HepG2 (cell line): ENCODE measurements at regions not wholly inside any gene's neighbourhood (a gene's known extent, or its start where the extent isn't known, plus 50 kb on each side); places are given as distances from the start of the nearest gene placed in this dataset.

ENCODE experiments used
- ATAC-seq: fragments of 200-7000 bp; cut with Tn5 transposase; 3 replicates; pipeline ENCODE4 v1.9.1; 2020; ENCODE audit warnings: mild to moderate bottlenecking, moderate library complexity
- BruUV-seq: library from RNA; stranded (reverse); fragments of 400-500 nt; replicated peaks from 2 replicates; lab custom pipeline; 2021; lab: Mats Ljungman, UMichigan
- CTCF ChIA-PET: fragments of 300-600 bp; formaldehyde crosslinking; extraction: SDS; loops from one replicate; lab custom pipeline; 2021; ENCODE audit warnings: low total read pairs, inconsistent platforms, low intra/inter-chr PET ratio; lab: Yijun Ruan, JAX
- POLR2A ChIA-PET: fragments of 350-600 bp; sonication (Branson Sonifier 250); formaldehyde crosslinking; loops from one replicate; lab custom pipeline; 2020; ENCODE audit warnings: antibody characterized with exemption, inconsistent platforms; lab: Yijun Ruan, JAX
- DNase-seq: peaks from one replicate; pipeline ENCODE4 v3.0.0-alpha.2; 2015; ENCODE audit warnings: low spot score
- FAIRE-seq: peaks from 3 replicates; lab custom pipeline; 2011; peaks lifted over from hg19 to GRCh38; lab: Jason Lieb, UNC
- H2AFZ ChIP-seq: one replicate; pipeline ENCODE4 v1.6.1; 2011; ENCODE audit warnings: low read length, inconsistent platforms
- H3K27ac ChIP-seq: fragments of 300-600 bp; 3 replicates; pipeline ENCODE4 v1.8.0; 2011; ENCODE audit warnings: mixed run types, mild to moderate bottlenecking, mixed read lengths, low read length, inconsistent platforms; ENCODE audit not compliant: insufficient read depth; ENCODE audit errors: extremely low read length
- H3K27me3 ChIP-seq, 2 experiments: fragments of 200-600 bp in 1 of 2; 2 replicates in 1 of 2; 3 replicates in 1 of 2; pipeline versions ENCODE4 v1.6.0 to v1.8.0; 2011; ENCODE audit warnings: low read length in 2 of 2, mild to moderate bottlenecking in 2 of 2, moderate library complexity in 2 of 2, inconsistent platforms in 1 of 2; ENCODE audit not compliant: insufficient read depth in 2 of 2, control insufficient read depth in 1 of 2
- H3K36me3 ChIP-seq, 2 experiments: fragments of 200-600 bp in 1 of 2; replicated peaks in 1 of 2; 2 replicates in 1 of 2; 3 replicates in 1 of 2; pipeline versions ENCODE4 v1.5.1 to v1.8.0; 2011; ENCODE audit warnings: low read length in 2 of 2, inconsistent platforms in 1 of 2; ENCODE audit not compliant: insufficient read depth in 2 of 2, control insufficient read depth in 1 of 2
- H3K4me1 ChIP-seq: 2 replicates; pipeline ENCODE4 v1.5.1; 2012; ENCODE audit warnings: low read length, inconsistent platforms; ENCODE audit not compliant: insufficient read depth
- H3K4me2 ChIP-seq: 2 replicates; pipeline ENCODE4 v1.6.0; 2011; ENCODE audit warnings: low read depth, low read length, inconsistent platforms
- H3K4me3 ChIP-seq, 3 experiments: fragments of 200-600 bp in 1 of 3; sonication (generic), shearing (Covaris generic) in 1 of 3; replicated peaks in 1 of 3; 2 replicates each; pipeline ENCODE4 v1.5.1; 2011 to 2016; ENCODE audit warnings: low read length in 3 of 3, inconsistent platforms in 2 of 3, low read depth in 2 of 3, mild to moderate bottlenecking in 2 of 3, control low read depth in 1 of 3, mixed read lengths in 1 of 3; ENCODE audit not compliant: insufficient read depth in 1 of 3
- H3K79me2 ChIP-seq: one replicate; pipeline ENCODE4 v1.6.1; 2011; ENCODE audit warnings: low read length, inconsistent platforms; ENCODE audit not compliant: insufficient read depth
- H3K9ac ChIP-seq: 2 replicates; pipeline ENCODE4 v1.6.0; 2011; ENCODE audit warnings: mild to moderate bottlenecking, low read depth, low read length, inconsistent platforms; ENCODE audit not compliant: insufficient read depth
- H3K9me3 ChIP-seq: 2 replicates; pipeline ENCODE4 v1.5.1; 2012; ENCODE audit warnings: mild to moderate bottlenecking, low read length
- H4K20me1 ChIP-seq: 2 replicates; pipeline ENCODE4 v1.6.0; 2011; ENCODE audit warnings: inconsistent platforms, mild to moderate bottlenecking, low read length, moderate library complexity; ENCODE audit not compliant: insufficient read depth
- ASH2L ChIP-seq: fragments of 300-600, 200-600 bp; sonication (generic); IDR thresholded peaks from 2 replicates; pipeline ENCODE4 v1.7.0; 2017; ENCODE audit warnings: low read depth, mild to moderate bottlenecking, moderate library complexity, mixed read lengths, low read length; ENCODE audit not compliant: insufficient read length
- KLF12 ChIP-seq: sonication (generic); formaldehyde crosslinking; IDR thresholded peaks from 2 replicates; pipeline ENCODE4 v1.4.0; 2020; ENCODE audit warnings: missing genetic modification reagents, borderline replicate concordance
- ZBTB1 ChIP-seq: sonication (generic); formaldehyde crosslinking; IDR thresholded peaks from 2 replicates; pipeline ENCODE4 v1.4.0; 2020; ENCODE audit warnings: missing genetic modification reagents, borderline replicate concordance
- ZNF17 ChIP-seq: sonication (generic); formaldehyde crosslinking; IDR thresholded peaks from 2 replicates; pipeline ENCODE4 v1.5.0; 2020; ENCODE audit warnings: mild to moderate bottlenecking, missing genetic modification reagents
- ZNF343 ChIP-seq: sonication (generic); formaldehyde crosslinking; IDR thresholded peaks from 2 replicates; pipeline ENCODE4 v1.4.0; 2020; ENCODE audit warnings: mild to moderate bottlenecking, missing genetic modification reagents
- ZNF546 ChIP-seq: sonication (generic); formaldehyde crosslinking; conservative IDR thresholded peaks from 2 replicates; pipeline ENCODE4 v1.8.1; 2023; ENCODE audit warnings: mild to moderate bottlenecking, missing genetic modification reagents
- ZNF576 ChIP-seq: sonication (generic); formaldehyde crosslinking; IDR thresholded peaks from 2 replicates; pipeline ENCODE4 v1.4.0; 2020; ENCODE audit warnings: mild to moderate bottlenecking, missing genetic modification reagents
- WGBS: methylation state at CpG from one replicate; pipeline ENCODE4 v1.1.6; 2017; ENCODE audit warnings: low lambda C conversion rate; 5-methylcytosine and 5-hydroxymethylcytosine counted together
- in situ Hi-C: cut with HindIII; loops from 2 replicates; pipeline ENCODE4 v1.10.0; 2017; ENCODE audit warnings: low pct_unique_long_range_greater_than_20kb; ENCODE audit not compliant: extremely low pct_ligation_motif_present
- intact Hi-C: fragments of 100-400 bp; cut with micrococcal nuclease; formaldehyde crosslinking; loops from one replicate; pipeline ENCODE4 v1.10.0; 2022; ENCODE audit not compliant: unreplicated experiment
- TF ChIP-seq, protein P1 (sequence below): sonication (generic); formaldehyde crosslinking; IDR thresholded peaks from 2 replicates; pipeline ENCODE4 v1.5.1; 2020; ENCODE audit warnings: missing genetic modification reagents, mild to moderate bottlenecking, borderline replicate concordance
- TF ChIP-seq, protein P2 (sequence below): IDR thresholded peaks from 2 replicates; pipeline ENCODE4 v1.6.1; 2016; ENCODE audit warnings: control low read depth
- TF ChIP-seq, protein P3 (sequence below): sonication (generic); formaldehyde crosslinking; IDR thresholded peaks from 2 replicates; pipeline ENCODE4 v1.4.0; 2020; ENCODE audit warnings: missing genetic modification reagents, borderline replicate concordance
- TF ChIP-seq, protein P4 (sequence below): IDR thresholded peaks from 2 replicates; pipeline ENCODE4 v1.6.1; 2016; ENCODE audit warnings: missing compliant biosample characterization, missing genetic modification reagents, borderline replicate concordance

DNA sequence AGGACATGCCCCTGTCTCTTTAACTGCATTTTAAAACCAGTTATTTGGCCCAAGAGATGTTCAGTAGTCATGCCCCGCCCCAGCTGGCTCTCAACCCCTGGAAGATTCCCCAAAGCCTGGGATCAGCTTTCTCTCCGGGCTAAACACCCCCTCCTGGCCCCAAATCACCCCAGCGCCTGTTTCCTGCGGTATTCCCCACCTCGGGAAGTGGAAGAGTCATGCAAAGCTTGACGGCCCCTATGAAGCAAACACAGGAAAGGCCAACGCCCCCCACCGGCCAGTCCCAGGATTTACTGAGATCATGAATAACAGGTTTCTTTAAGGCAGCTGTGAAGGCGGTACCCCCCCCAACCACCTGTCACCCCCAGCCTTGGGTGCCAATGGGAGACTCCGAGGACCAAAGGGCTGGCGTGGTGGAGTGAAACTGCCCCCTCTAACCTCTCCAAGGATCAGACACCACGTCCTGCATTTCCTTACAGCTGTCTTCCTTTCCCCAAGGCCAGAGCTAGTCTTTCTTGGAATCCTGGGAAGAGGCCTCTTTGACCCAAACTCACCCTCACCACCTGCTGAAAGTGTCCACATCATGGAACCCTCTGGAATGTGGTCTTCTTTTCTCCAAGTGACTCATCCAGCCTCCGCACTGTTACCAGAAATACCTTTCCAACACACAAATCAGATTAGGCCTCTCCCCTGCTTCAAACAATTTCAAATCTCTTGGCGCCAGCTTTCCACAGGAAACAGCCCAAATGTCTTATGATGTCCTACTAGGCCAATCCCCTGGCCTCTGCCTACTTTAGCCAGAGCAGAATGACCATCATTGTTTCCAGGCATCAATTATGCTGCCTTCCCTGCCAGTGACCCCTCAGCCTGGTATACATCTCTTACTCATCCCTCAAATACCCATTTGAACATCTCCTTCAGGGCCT lies 301.5 kb downstream of the ZEB1 start (continued):
- TF ChIP-seq ZNF343 (CRISPR knock-in tag), result no peak
- TF ChIP-seq, protein P1, sequence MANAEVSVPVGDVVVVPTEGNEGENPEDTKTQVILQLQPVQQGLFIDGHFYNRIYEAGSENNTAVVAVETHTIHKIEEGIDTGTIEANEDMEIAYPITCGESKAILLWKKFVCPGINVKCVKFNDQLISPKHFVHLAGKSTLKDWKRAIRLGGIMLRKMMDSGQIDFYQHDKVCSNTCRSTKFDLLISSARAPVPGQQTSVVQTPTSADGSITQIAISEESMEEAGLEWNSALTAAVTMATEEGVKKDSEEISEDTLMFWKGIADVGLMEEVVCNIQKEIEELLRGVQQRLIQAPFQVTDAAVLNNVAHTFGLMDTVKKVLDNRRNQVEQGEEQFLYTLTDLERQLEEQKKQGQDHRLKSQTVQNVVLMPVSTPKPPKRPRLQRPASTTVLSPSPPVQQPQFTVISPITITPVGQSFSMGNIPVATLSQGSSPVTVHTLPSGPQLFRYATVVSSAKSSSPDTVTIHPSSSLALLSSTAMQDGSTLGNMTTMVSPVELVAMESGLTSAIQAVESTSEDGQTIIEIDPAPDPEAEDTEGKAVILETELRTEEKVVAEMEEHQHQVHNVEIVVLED (CRISPR knock-in tag), result no peak
- TF ChIP-seq, all 625 proteins: peak for 3

- Histone ChIP-seq H3K79me2 (no peaks in the 10 kb centered on the region), H3K27ac (no peak overlapping the region), H3K9me3 (peaks cover 10% of the 10 kb centered on the region; the same call in 1 of the 2 replicates), H3K4me3 (no peak overlapping the region), H3K4me1 (0 out of 2 replicates have a peak, but pooled peaks cover 7% of the 10 kb centered on the region), H3K4me2 (no peak overlapping the region), H3K9ac (no peak overlapping the region), H3K27me3 (no peaks in the 10 kb centered on the region; a peak in 1 of 5 replicates), H2AFZ (no peak overlapping the region), H3K36me3 (no peaks in the 10 kb centered on the region), H4K20me1 (no peaks in the 10 kb centered on the region)
- ATAC-seq, result no peak
- DNase-seq, result no peak
- 41% methylated on average over 6 of the region's 8 CpGs for WGBS
- BruUV-seq, result no TSS peak
- intact Hi-C loops (no loop called here), in situ Hi-C loops (no loop called here)
- no peak for FAIRE-seq
- ChIA-PET POLR2A (no interaction called here), CTCF (no interaction called here)
- TF ChIP-seq ZBTB1 (CRISPR knock-in tag), result no peak
- no peak for TF ChIP-seq ZNF576 (CRISPR knock-in tag)
- TF ChIP-seq, protein P2, sequence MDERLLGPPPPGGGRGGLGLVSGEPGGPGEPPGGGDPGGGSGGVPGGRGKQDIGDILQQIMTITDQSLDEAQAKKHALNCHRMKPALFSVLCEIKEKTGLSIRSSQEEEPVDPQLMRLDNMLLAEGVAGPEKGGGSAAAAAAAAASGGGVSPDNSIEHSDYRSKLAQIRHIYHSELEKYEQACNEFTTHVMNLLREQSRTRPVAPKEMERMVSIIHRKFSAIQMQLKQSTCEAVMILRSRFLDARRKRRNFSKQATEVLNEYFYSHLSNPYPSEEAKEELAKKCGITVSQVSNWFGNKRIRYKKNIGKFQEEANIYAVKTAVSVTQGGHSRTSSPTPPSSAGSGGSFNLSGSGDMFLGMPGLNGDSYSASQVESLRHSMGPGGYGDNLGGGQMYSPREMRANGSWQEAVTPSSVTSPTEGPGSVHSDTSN, result no peak
- TF ChIP-seq KLF12 (CRISPR knock-in tag), result no peak
- no peak for TF ChIP-seq ZNF17 (CRISPR knock-in tag)
- TF ChIP-seq ASH2L, result no peak
- TF ChIP-seq, protein P3, sequence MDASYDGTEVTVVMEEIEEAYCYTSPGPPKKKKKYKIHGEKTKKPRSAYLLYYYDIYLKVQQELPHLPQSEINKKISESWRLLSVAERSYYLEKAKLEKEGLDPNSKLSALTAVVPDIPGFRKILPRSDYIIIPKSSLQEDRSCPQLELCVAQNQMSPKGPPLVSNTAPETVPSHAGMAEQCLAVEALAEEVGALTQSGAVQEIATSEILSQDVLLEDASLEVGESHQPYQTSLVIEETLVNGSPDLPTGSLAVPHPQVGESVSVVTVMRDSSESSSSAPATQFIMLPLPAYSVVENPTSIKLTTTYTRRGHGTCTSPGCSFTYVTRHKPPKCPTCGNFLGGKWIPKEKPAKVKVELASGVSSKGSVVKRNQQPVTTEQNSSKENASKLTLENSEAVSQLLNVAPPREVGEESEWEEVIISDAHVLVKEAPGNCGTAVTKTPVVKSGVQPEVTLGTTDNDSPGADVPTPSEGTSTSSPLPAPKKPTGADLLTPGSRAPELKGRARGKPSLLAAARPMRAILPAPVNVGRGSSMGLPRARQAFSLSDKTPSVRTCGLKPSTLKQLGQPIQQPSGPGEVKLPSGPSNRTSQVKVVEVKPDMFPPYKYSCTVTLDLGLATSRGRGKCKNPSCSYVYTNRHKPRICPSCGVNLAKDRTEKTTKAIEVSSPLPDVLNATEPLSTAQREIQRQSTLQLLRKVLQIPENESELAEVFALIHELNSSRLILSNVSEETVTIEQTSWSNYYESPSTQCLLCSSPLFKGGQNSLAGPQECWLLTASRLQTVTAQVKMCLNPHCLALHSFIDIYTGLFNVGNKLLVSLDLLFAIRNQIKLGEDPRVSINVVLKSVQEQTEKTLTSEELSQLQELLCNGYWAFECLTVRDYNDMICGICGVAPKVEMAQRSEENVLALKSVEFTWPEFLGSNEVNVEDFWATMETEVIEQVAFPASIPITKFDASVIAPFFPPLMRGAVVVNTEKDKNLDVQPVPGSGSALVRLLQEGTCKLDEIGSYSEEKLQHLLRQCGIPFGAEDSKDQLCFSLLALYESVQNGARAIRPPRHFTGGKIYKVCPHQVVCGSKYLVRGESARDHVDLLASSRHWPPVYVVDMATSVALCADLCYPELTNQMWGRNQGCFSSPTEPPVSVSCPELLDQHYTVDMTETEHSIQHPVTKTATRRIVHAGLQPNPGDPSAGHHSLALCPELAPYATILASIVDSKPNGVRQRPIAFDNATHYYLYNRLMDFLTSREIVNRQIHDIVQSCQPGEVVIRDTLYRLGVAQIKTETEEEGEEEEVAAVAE (CRISPR knock-in tag), result no peak
- TF ChIP-seq ZNF546 (CRISPR knock-in tag), result no peak
- TF ChIP-seq, protein P4, sequence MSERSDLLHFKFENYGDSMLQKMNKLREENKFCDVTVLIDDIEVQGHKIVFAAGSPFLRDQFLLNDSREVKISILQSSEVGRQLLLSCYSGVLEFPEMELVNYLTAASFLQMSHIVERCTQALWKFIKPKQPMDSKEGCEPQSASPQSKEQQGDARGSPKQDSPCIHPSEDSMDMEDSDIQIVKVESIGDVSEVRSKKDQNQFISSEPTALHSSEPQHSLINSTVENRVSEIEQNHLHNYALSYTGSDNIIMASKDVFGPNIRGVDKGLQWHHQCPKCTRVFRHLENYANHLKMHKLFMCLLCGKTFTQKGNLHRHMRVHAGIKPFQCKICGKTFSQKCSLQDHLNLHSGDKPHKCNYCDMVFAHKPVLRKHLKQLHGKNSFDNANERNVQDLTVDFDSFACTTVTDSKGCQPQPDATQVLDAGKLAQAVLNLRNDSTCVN (CRISPR knock-in tag), result no peak
Observed at GRCh38 chr10:31619531-31620061, 300.6 kb downstream of the ZEB1 start.
